Activated T-helper 1 cell treated with anti-CD3 and anti-CD28 coated beads, Interleukin-12 subunit alpha, Interleukin-12 subunit beta, Interleukin-2, Interleukin-4 antibody, amounts not matched to agents 30 ng/mL and 10 ng/mL and 1 ng/mL, durations not matched to agents 14 hours and 24 hours and 36 hours (primary cell): ENCODE measurements at regions not wholly inside any gene's neighbourhood (a gene's known extent, or its start where the extent isn't known, plus 50 kb on each side); places are given as distances from the start of the nearest gene placed in this dataset.

Experiments used
- DNase-seq: peaks from one replicate; pipeline ENCODE4 v3.0.0; 2021; ENCODE audit warnings: low spot score
- H3K27ac Mint-ChIP-seq: one replicate; pipeline ENCODE4 v1.8.0; 2021; ENCODE audit warnings: mild to moderate bottlenecking, mixed read lengths
- H3K27me3 Mint-ChIP-seq: one replicate; pipeline ENCODE4 v1.8.0; 2022; ENCODE audit warnings: mild to moderate bottlenecking, moderate library complexity, mixed read lengths; ENCODE audit not compliant: insufficient read depth
- H3K36me3 Mint-ChIP-seq: one replicate; pipeline ENCODE4 v1.8.0; 2021; ENCODE audit warnings: low read depth, mixed read lengths
- H3K4me1 Mint-ChIP-seq: one replicate; pipeline ENCODE4 v1.8.0; 2021; ENCODE audit warnings: low read depth, mixed read lengths
- H3K4me3 Mint-ChIP-seq: one replicate; pipeline ENCODE4 v1.8.0; 2021; ENCODE audit warnings: mild to moderate bottlenecking, moderate library complexity, mixed read lengths
- H3K9me3 Mint-ChIP-seq: one replicate; pipeline ENCODE4 v1.8.0; 2021; ENCODE audit warnings: mixed read lengths
- intact Hi-C: fragments of 100-400 bp; cut with micrococcal nuclease; formaldehyde crosslinking; loops from one replicate; pipeline ENCODE4 v1.15.1; 2024

GRCh38 chr12:28824193-28824846 lies 324.8 kb upstream of the FAR2 start:
- H3K36me3 Mint-ChIP-seq, result no peaks in the 10 kb centered on the region
- no peak overlapping the region for H3K4me3 Mint-ChIP-seq
- no peaks in the 10 kb centered on the region for H3K9me3 Mint-ChIP-seq
- intact Hi-C loops, result no loop called here
- peaks cover 2% of the 10 kb centered on the region for H3K27me3 Mint-ChIP-seq
- no peak overlapping the region for H3K27ac Mint-ChIP-seq
- H3K4me1 Mint-ChIP-seq, result no peaks in the 10 kb centered on the region
- no peak for DNase-seq

DNA sequence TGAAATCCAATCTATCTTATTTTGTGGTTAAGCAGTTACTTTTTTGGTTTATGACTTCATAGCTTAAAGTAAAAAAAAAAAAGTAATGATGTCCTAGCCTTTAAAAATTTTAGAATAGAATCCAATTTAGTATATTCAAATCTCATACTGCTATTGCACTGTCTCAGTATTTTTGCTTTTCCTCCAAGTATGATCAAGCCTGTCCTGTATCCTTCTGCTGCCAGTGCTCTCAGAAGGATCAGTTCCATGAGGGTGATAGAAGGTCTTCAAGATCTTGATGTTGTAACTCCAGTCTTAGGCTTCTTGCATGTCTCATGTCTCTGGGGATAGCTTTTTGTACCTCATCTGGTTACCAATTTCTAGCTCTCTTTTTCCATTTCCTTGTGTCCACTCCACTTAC lies 324.2 kb upstream of the FAR2 start:
- H3K27me3 Mint-ChIP-seq, result peaks cover 2% of the 10 kb centered on the region
- no peak overlapping the region for H3K27ac Mint-ChIP-seq
- intact Hi-C loops, result no loop called here
- no peaks in the 10 kb centered on the region for H3K4me1 Mint-ChIP-seq
- H3K36me3 Mint-ChIP-seq, result no peaks in the 10 kb centered on the region
- H3K4me3 Mint-ChIP-seq, result no peak overlapping the region
- no peaks in the 10 kb centered on the region for H3K9me3 Mint-ChIP-seq
- DNase-seq, result no peak

- intact Hi-C loops, result no loop called here
- Mint-ChIP-seq H3K4me1 (no peaks in the 10 kb centered on the region), H3K9me3 (no peaks in the 10 kb centered on the region), H3K36me3 (no peaks in the 10 kb centered on the region), H3K27me3 (peaks cover 2% of the 10 kb centered on the region), H3K4me3 (no peak overlapping the region), H3K27ac (no peak overlapping the region)
- DNase-seq, result no peak
Measured at GRCh38 chr12:28826766-28827165, 322.3 kb upstream of the FAR2 start.

DNA sequence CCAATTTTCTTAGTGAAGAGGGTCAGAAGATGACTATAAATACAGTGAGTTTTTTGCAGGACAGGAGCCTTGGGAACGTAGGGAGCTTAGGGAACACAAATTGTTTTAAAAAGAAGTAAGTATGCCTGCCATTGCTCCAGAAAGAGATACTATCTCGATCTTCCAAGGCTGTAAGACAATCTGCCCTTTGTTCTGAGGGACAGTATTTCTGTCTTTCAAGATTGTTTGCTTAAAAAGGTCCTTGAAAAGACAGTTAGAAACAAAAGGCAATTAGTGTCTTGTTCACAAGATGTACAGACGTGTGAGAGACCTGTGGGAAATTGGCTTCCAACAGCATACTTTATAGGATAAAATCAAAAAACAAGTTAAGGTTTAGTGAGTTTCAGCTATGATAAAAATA lies 321.2 kb upstream of the FAR2 start:
- H3K9me3 Mint-ChIP-seq, result no peaks in the 10 kb centered on the region
- no peaks in the 10 kb centered on the region for H3K4me1 Mint-ChIP-seq
- H3K36me3 Mint-ChIP-seq, result no peaks in the 10 kb centered on the region
- no peak overlapping the region for H3K4me3 Mint-ChIP-seq
- intact Hi-C loops, result no loop called here
- no peak overlapping the region for H3K27ac Mint-ChIP-seq
- peaks cover 2% of the 10 kb centered on the region for H3K27me3 Mint-ChIP-seq
- no peak for DNase-seq

DNA sequence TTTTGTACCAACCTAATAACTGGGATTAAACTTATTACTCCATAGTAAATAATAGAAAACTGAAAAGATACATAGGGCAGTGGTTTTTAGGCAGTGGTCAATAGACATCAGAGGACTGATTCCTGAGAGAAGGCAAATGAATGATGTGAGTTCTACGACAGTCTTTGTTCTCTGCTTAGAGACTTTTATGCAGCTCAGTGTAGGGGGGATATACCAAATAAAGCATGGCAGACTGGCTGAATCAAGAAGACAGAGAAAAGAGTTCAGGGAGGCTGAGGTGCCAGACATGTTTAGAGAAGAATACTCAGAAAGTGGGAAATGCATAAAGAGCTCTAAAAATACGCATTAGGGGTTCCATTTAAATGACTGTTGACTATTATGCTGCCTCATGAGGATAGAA lies 320.8 kb upstream of the FAR2 start:
- no peaks in the 10 kb centered on the region for H3K36me3 Mint-ChIP-seq
- no peaks in the 10 kb centered on the region for H3K4me1 Mint-ChIP-seq
- DNase-seq, result no peak
- peaks cover under 1% of the 10 kb centered on the region for H3K27me3 Mint-ChIP-seq
- intact Hi-C loops, result no loop called here
- no peak overlapping the region for H3K4me3 Mint-ChIP-seq
- H3K9me3 Mint-ChIP-seq, result no peaks in the 10 kb centered on the region
- H3K27ac Mint-ChIP-seq, result no peak overlapping the region

- no peaks in the 10 kb centered on the region for H3K36me3 Mint-ChIP-seq
- no peaks in the 10 kb centered on the region for H3K4me1 Mint-ChIP-seq
- H3K9me3 Mint-ChIP-seq, result no peaks in the 10 kb centered on the region
- H3K4me3 Mint-ChIP-seq, result no peak overlapping the region
- intact Hi-C loops, result no loop called here
- H3K27me3 Mint-ChIP-seq, result no peaks in the 10 kb centered on the region
- no peak overlapping the region for H3K27ac Mint-ChIP-seq
- DNase-seq, result no peak
Measured at GRCh38 chr12:28830491-28830890, 318.6 kb upstream of the FAR2 start.

- DNase-seq, result no peak
- Mint-ChIP-seq H3K9me3 (no peaks in the 10 kb centered on the region), H3K4me1 (no peaks in the 10 kb centered on the region), H3K27ac (no peak overlapping the region), H3K36me3 (no peaks in the 10 kb centered on the region), H3K27me3 (no peaks in the 10 kb centered on the region), H3K4me3 (no peak overlapping the region)
- intact Hi-C loops, result no loop called here
Measured at GRCh38 chr12:28844718-28845117, 304.4 kb upstream of the FAR2 start.

- Mint-ChIP-seq H3K36me3 (no peaks in the 10 kb centered on the region), H3K9me3 (no peaks in the 10 kb centered on the region), H3K27me3 (peaks cover 2% of the 10 kb centered on the region), H3K4me3 (no peak overlapping the region), H3K27ac (no peak overlapping the region), H3K4me1 (no peaks in the 10 kb centered on the region)
- no peak for DNase-seq
- intact Hi-C loops, result no loop called here
Measured at GRCh38 chr12:28851781-28852180, 297.3 kb upstream of the FAR2 start.

DNA sequence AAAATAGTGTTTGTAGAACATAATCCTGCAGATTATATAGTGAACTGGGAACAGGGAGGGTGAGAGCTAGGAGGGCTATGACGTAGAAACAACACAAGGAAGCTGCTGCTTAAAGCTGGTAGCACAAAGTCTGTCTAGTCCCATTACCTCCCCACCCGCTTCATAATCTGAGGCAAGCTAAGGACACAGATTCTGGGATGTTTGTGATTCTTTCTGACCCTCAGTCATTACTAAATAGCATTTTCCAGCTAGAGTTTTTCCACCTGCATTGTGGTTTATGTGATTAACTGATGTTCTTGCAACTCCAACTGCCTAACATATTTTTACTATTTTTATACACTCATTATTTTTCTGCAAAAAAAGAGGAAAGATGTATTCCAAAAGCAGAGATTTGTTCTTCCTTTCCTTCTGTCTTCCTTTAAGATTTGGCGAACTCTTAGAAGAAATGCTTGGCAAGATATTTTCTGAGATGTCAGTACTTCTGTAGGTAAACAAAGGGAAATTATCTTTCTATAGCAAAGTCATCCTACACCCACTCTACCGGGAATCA lies 293.2 kb upstream of the FAR2 start:
- DNase-seq, result no peak
- H3K36me3 Mint-ChIP-seq, result no peaks in the 10 kb centered on the region
- H3K9me3 Mint-ChIP-seq, result no peaks in the 10 kb centered on the region
- H3K27ac Mint-ChIP-seq, result no peak overlapping the region
- intact Hi-C loops, result no loop called here
- H3K27me3 Mint-ChIP-seq, result peaks cover 2% of the 10 kb centered on the region
- no peaks in the 10 kb centered on the region for H3K4me1 Mint-ChIP-seq
- H3K4me3 Mint-ChIP-seq, result no peak overlapping the region

- Mint-ChIP-seq H3K4me1 (no peaks in the 10 kb centered on the region), H3K4me3 (no peak overlapping the region), H3K27me3 (peaks cover 2% of the 10 kb centered on the region), H3K36me3 (no peaks in the 10 kb centered on the region), H3K27ac (no peak overlapping the region), H3K9me3 (no peaks in the 10 kb centered on the region)
- DNase-seq, result no peak
- intact Hi-C loops, result no loop called here
Measured at GRCh38 chr12:28857369-28857768, 291.7 kb upstream of the FAR2 start.

DNA sequence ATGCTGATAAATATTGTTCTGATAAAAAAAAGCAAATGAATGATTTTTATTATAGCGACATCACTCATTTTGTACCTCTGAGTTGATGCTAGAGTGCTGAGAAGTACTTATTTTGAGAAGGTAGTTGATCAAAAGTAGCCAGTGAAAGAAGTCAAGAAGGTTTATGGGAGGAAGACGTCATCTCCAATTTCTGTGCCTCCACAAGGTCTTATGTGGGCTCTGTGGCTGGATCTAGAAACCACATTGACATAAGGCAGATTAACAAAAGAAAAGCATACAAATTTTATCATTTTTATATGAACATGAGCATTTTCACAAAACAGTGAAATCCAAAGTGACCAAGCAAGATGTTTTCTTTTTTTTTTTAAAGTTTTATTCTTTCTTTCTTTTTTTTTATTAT lies 289.5 kb upstream of the FAR2 start:
- Mint-ChIP-seq H3K27me3 (peaks cover 2% of the 10 kb centered on the region), H3K36me3 (no peaks in the 10 kb centered on the region), H3K4me3 (no peak overlapping the region), H3K27ac (no peak overlapping the region), H3K9me3 (no peaks in the 10 kb centered on the region), H3K4me1 (no peaks in the 10 kb centered on the region)
- no peak for DNase-seq
- intact Hi-C loops, result no loop called here

GRCh38 chr12:28865776-28866175 lies 283.3 kb upstream of the FAR2 start:
- Mint-ChIP-seq H3K4me3 (no peak overlapping the region), H3K36me3 (no peaks in the 10 kb centered on the region), H3K27ac (no peak overlapping the region), H3K9me3 (no peaks in the 10 kb centered on the region), H3K27me3 (no peaks in the 10 kb centered on the region), H3K4me1 (no peaks in the 10 kb centered on the region)
- intact Hi-C loops, result no loop called here
- DNase-seq, result no peak

GRCh38 chr12:28866296-28866695 lies 282.8 kb upstream of the FAR2 start:
- no peak overlapping the region for H3K4me3 Mint-ChIP-seq
- intact Hi-C loops, result no loop called here
- DNase-seq, result no peak
- no peaks in the 10 kb centered on the region for H3K27me3 Mint-ChIP-seq
- H3K9me3 Mint-ChIP-seq, result no peaks in the 10 kb centered on the region
- H3K27ac Mint-ChIP-seq, result no peak overlapping the region
- H3K36me3 Mint-ChIP-seq, result no peaks in the 10 kb centered on the region
- H3K4me1 Mint-ChIP-seq, result no peaks in the 10 kb centered on the region
